ENCODE measurements at regions not wholly inside any gene's neighbourhood (a gene's known extent, or its start where the extent isn't known, plus 50 kb on each side); places are given as distances from the start of the nearest gene placed in this dataset.

DNA sequence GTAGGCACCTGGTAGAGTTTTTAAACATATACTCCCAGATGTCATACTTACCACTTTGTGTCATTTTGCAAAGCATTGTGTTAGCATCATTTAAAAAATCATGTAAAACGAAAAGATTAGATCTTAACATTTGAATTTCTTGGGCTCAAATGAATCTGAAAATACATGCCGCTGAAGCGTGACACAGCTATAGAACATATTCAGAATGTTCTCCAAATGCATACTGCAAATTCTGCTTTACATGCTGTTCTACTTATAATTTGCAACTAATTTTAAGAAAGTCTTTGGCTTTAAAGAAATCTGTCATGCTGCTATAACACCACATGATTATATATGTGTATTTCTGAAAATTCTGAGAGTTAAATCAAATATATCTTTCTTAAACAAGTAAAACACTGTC, 109.2 kb upstream of the CAV2 start:
- peaks cover 8% of the 10 kb centered on the region for H3K4me1 ChIP-seq
- intact Hi-C loops (cut with DNase I), result no loop called here
- no peak overlapping the region for H3K4me3 ChIP-seq
- no peaks in the 10 kb centered on the region for H3K36me3 ChIP-seq
- TF ChIP-seq POLR2A (IDR thresholded peaks at IDR 0.05) (no peak), POLR2AphosphoS5 (IDR thresholded peaks at IDR 0.05; ENCODE audit: insufficient read depth in 1 of 2, low read depth in 1 of 2) (no peak)
- TF ChIP-seq, protein P1, sequence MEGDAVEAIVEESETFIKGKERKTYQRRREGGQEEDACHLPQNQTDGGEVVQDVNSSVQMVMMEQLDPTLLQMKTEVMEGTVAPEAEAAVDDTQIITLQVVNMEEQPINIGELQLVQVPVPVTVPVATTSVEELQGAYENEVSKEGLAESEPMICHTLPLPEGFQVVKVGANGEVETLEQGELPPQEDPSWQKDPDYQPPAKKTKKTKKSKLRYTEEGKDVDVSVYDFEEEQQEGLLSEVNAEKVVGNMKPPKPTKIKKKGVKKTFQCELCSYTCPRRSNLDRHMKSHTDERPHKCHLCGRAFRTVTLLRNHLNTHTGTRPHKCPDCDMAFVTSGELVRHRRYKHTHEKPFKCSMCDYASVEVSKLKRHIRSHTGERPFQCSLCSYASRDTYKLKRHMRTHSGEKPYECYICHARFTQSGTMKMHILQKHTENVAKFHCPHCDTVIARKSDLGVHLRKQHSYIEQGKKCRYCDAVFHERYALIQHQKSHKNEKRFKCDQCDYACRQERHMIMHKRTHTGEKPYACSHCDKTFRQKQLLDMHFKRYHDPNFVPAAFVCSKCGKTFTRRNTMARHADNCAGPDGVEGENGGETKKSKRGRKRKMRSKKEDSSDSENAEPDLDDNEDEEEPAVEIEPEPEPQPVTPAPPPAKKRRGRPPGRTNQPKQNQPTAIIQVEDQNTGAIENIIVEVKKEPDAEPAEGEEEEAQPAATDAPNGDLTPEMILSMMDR (IDR thresholded peaks at IDR 0.05), result no peak
- no peak for DNase-seq (ENCODE audit: extremely low spot score in 2 of 2)
- no peaks in the 10 kb centered on the region for H3K9me3 ChIP-seq
- H3K27me3 ChIP-seq, result no peaks in the 10 kb centered on the region
- H3K27ac ChIP-seq, result no peak overlapping the region

- Histone ChIP-seq H3K4me1 (peaks cover 12% of the 10 kb centered on the region), H3K27me3 (no peaks in the 10 kb centered on the region), H3K9me3 (no peaks in the 10 kb centered on the region), H3K27ac (no peak overlapping the region), H3K36me3 (no peaks in the 10 kb centered on the region), H3K4me3 (no peak overlapping the region)
- no peak for DNase-seq (ENCODE audit: extremely low spot score in 2 of 2)
- TF ChIP-seq POLR2A (IDR thresholded peaks at IDR 0.05) (no peak), POLR2AphosphoS5 (IDR thresholded peaks at IDR 0.05; ENCODE audit: insufficient read depth in 1 of 2, low read depth in 1 of 2) (no peak)
- TF ChIP-seq, protein P1 (IDR thresholded peaks at IDR 0.05), result no peak
- intact Hi-C loops (cut with DNase I), result no loop called here
These were observed 106.7 kb upstream of the CAV2 start for GRCh38 chr7:116392806-116393205.

GRCh38 chr7:116393654-116394053, 105.9 kb upstream of the CAV2 start:
- H3K27ac ChIP-seq, result no peak overlapping the region
- intact Hi-C loops (cut with DNase I), result no loop called here
- peaks cover 12% of the 10 kb centered on the region for H3K4me1 ChIP-seq
- no peaks in the 10 kb centered on the region for H3K9me3 ChIP-seq
- TF ChIP-seq POLR2A (IDR thresholded peaks at IDR 0.05), result no peak
- TF ChIP-seq, protein P1 (IDR thresholded peaks at IDR 0.05), result no peak
- peak in 1 of 2 donors; percentile 66 for TF ChIP-seq POLR2AphosphoS5 (IDR thresholded peaks at IDR 0.05; ENCODE audit: insufficient read depth in 1 of 2, low read depth in 1 of 2)
- H3K27me3 ChIP-seq, result no peaks in the 10 kb centered on the region
- DNase-seq (ENCODE audit: extremely low spot score in 2 of 2), result no peak
- H3K4me3 ChIP-seq, result no peak overlapping the region
- no peaks in the 10 kb centered on the region for H3K36me3 ChIP-seq

- Histone ChIP-seq H3K36me3 (no peaks in the 10 kb centered on the region), H3K4me3 (no peak overlapping the region), H3K9me3 (no peaks in the 10 kb centered on the region), H3K27ac (no peak overlapping the region), H3K27me3 (no peaks in the 10 kb centered on the region), H3K4me1 (peaks cover 12% of the 10 kb centered on the region)
- intact Hi-C loops (cut with DNase I), result no loop called here
- DNase-seq (ENCODE audit: extremely low spot score in 2 of 2), result no peak
- no peak for TF ChIP-seq POLR2A (IDR thresholded peaks at IDR 0.05)
- TF ChIP-seq, protein P1 (IDR thresholded peaks at IDR 0.05), result no peak
These were observed 105.4 kb upstream of the CAV2 start for GRCh38 chr7:116394106-116394505.

GRCh38 chr7:116395141-116395791, 104.3 kb upstream of the CAV2 start:
- H3K27ac ChIP-seq, result no peak overlapping the region
- H3K4me3 ChIP-seq, result no peak overlapping the region

More at GRCh38 chr7:116395141-116395791, 104.3 kb upstream of the CAV2 start:
- intact Hi-C loops (cut with DNase I), result no loop called here
- Histone ChIP-seq H3K9me3 (no peaks in the 10 kb centered on the region), H3K4me1 (peaks cover 12% of the 10 kb centered on the region), H3K27me3 (no peaks in the 10 kb centered on the region), H3K36me3 (no peaks in the 10 kb centered on the region)
- no peak for DNase-seq (ENCODE audit: extremely low spot score in 2 of 2)
- TF ChIP-seq, protein P1 (IDR thresholded peaks at IDR 0.05), result no peak
- TF ChIP-seq POLR2A (IDR thresholded peaks at IDR 0.05), result no peak
- TF ChIP-seq POLR2AphosphoS5 (IDR thresholded peaks at IDR 0.05; ENCODE audit: insufficient read depth in 1 of 2, low read depth in 1 of 2), result no peak
